Stimulated activated CD8-positive, alpha-beta memory T cell treated with anti-CD3 and anti-CD28 coated beads, Interleukin-7, amount 100 ng/mL, for 48 hours (primary cell): ENCODE measurements at regions not wholly inside any gene's neighbourhood (a gene's known extent, or its start where the extent isn't known, plus 50 kb on each side); places are given as distances from the start of the nearest gene placed in this dataset.

Experiments
- DNase-seq, 2 donors: peaks; one replicate each; pipeline ENCODE4 v3.0.0-alpha.2; 2020; ENCODE audit warnings: low read depth in 1 of 2; ENCODE audit errors: extremely low read depth in 1 of 2

GRCh38 chr4:74610491-74610890 lies 165.6 kb downstream of the AREG start:
- DNase-seq: no peak

GRCh38 chr4:74612837-74613236 lies 167.9 kb downstream of the AREG start:
- no peak for DNase-seq

GRCh38 chr4:74613266-74613665 lies 168.3 kb downstream of the AREG start:
- DNase-seq: no peak

- no peak for DNase-seq
These were observed 170.5 kb downstream of the AREG start for GRCh38 chr4:74615411-74615810.

- no peak for DNase-seq
These were observed 173.2 kb downstream of the AREG start for GRCh38 chr4:74618166-74618565.

- no peak for DNase-seq
These were observed 173.7 kb downstream of the AREG start for GRCh38 chr4:74618659-74619058.

- no peak for DNase-seq
These were observed 174.2 kb downstream of the BTC start for GRCh38 chr4:74619931-74620702.

- no peak for DNase-seq
These were observed 172.7 kb downstream of the BTC start for GRCh38 chr4:74621616-74622015.

GRCh38 chr4:74623041-74623440 lies 171.3 kb downstream of the BTC start:
- DNase-seq: no peak

GRCh38 chr4:74624351-74625151 lies 169.8 kb downstream of the BTC start:
- no peak for DNase-seq

GRCh38 chr4:74625981-74626380 lies 168.3 kb downstream of the BTC start:
- DNase-seq: no peak

GRCh38 chr4:74627093-74627492 lies 167.2 kb downstream of the BTC start:
- DNase-seq: no peak

GRCh38 chr4:74627504-74627903 lies 166.8 kb downstream of the BTC start:
- DNase-seq: no peak

GRCh38 chr4:74628852-74629620 lies 165.3 kb downstream of the BTC start:
- no peak for DNase-seq

GRCh38 chr4:74630551-74630950 lies 163.8 kb downstream of the BTC start:
- no peak for DNase-seq

GRCh38 chr4:74631338-74631737 lies 163.0 kb downstream of the BTC start:
- no peak for DNase-seq

GRCh38 chr4:74631988-74632387 lies 162.3 kb downstream of the BTC start:
- no peak for DNase-seq

- DNase-seq: peak in 1 of 2 donors; percentile 22
These were observed 161.7 kb downstream of the BTC start for GRCh38 chr4:74632634-74633033.

GRCh38 chr4:74635074-74635473 lies 159.2 kb downstream of the BTC start:
- DNase-seq: no peak

- no peak for DNase-seq
These were observed 158.7 kb downstream of the BTC start for GRCh38 chr4:74635490-74636123.

GRCh38 chr4:74638001-74638400 lies 156.3 kb downstream of the BTC start:
- no peak for DNase-seq
